OCI-LY7 (cell line): ENCODE measurements at regions not wholly inside any gene's neighbourhood (a gene's known extent, or its start where the extent isn't known, plus 50 kb on each side); places are given as distances from the start of the nearest gene placed in this dataset.

Source experiments
- BruUV-seq: library from RNA; stranded (reverse); fragments of 400-500 nt; replicated peaks from 2 replicates; lab custom pipeline; 2021; lab: Mats Ljungman, UMichigan
- CTCF ChIA-PET: fragments of 300-600 bp; sonication (Branson Sonifier 250); formaldehyde crosslinking; loops from one replicate; lab custom pipeline; 2022; ENCODE audit warnings: antibody characterized with exemption; ENCODE audit not compliant: unreplicated experiment; lab: Charles Lee
- POLR2A ChIA-PET: fragments of 300-600 bp; sonication (Branson Sonifier 250); formaldehyde crosslinking; loops from one replicate; lab custom pipeline; 2022; ENCODE audit warnings: antibody characterized with exemption; lab: Charles Lee
- DNase-seq: peaks from one replicate; pipeline ENCODE4 v3.0.0-alpha.2; 2015; ENCODE audit warnings: low spot score
- H2AFZ ChIP-seq: fragments of 200-600 bp; sonication (generic), shearing (Covaris generic); 2 replicates; pipeline ENCODE4 v1.6.1; 2014; ENCODE audit warnings: mild to moderate bottlenecking, antibody characterized with exemption, low read length, moderate library complexity
- H3K27ac ChIP-seq: fragments of 200-600 bp; sonication (generic); 2 replicates; pipeline ENCODE4 v1.5.1; 2014; ENCODE audit warnings: mixed run types, low read depth, mild to moderate bottlenecking, moderate library complexity, low read length, inconsistent platforms; ENCODE audit not compliant: poor library complexity, severe bottlenecking
- H3K36me3 ChIP-seq: fragments of 200-600 bp; sonication (generic); 2 replicates; pipeline ENCODE4 v1.6.1; 2014; ENCODE audit warnings: mild to moderate bottlenecking, antibody characterized with exemption, low read length, moderate library complexity, mixed read lengths; ENCODE audit not compliant: insufficient read depth
- H3K4me1 ChIP-seq: fragments of 200-600 bp; sonication (generic); 2 replicates; pipeline ENCODE4 v1.5.1; 2014; ENCODE audit warnings: mild to moderate bottlenecking, low read length; ENCODE audit not compliant: insufficient read depth, poor library complexity, severe bottlenecking
- H3K4me2 ChIP-seq: fragments of 200-600 bp; sonication (generic); 2 replicates; pipeline ENCODE4 v1.6.1; 2014; ENCODE audit warnings: mild to moderate bottlenecking, low read length
- H3K4me3 ChIP-seq: fragments of 200-600 bp; sonication (generic); 2 replicates; pipeline ENCODE4 v1.5.1; 2014; ENCODE audit warnings: mild to moderate bottlenecking, low read depth, low read length; ENCODE audit not compliant: poor library complexity, severe bottlenecking
- H3K79me2 ChIP-seq: fragments of 200-600 bp; sonication (generic); 2 replicates; pipeline ENCODE4 v1.6.1; 2016; ENCODE audit warnings: low read depth, mild to moderate bottlenecking, low read length, moderate library complexity, mixed read lengths; ENCODE audit not compliant: insufficient read depth
- H3K9me2 ChIP-seq: fragments of 200-600 bp; sonication (generic); 2 replicates; pipeline ENCODE4 v1.6.1; 2016; ENCODE audit warnings: mild to moderate bottlenecking, low read length, mixed read lengths; ENCODE audit not compliant: insufficient read depth
- H3K9me3 ChIP-seq: fragments of 200-600 bp; sonication (generic); 2 replicates; pipeline ENCODE4 v1.6.1; 2014; ENCODE audit warnings: mild to moderate bottlenecking, mixed run types, low read length, mixed read lengths
- H4K20me1 ChIP-seq: fragments of 200-600 bp; sonication (generic); 2 replicates; pipeline ENCODE4 v1.6.1; 2014; ENCODE audit warnings: mild to moderate bottlenecking, antibody characterized with exemption, low read length, moderate library complexity, mixed read lengths; ENCODE audit not compliant: insufficient read depth
- EZH2phosphoT487 ChIP-seq: fragments of 200-600 bp; sonication (generic); IDR thresholded peaks from 2 replicates; pipeline ENCODE4 v1.6.1; 2018; ENCODE audit warnings: low read depth, borderline replicate concordance, mild to moderate bottlenecking, mixed run types, antibody characterized with exemption, low read length, moderate library complexity, mixed read lengths
- intact Hi-C: fragments of 100-400 bp; cut with micrococcal nuclease; formaldehyde crosslinking; loops from one replicate; pipeline ENCODE4 v1.10.0; 2022; ENCODE audit not compliant: unreplicated experiment
- TF ChIP-seq, protein P1 (sequence below): fragments of 200-600 bp; sonication (generic); conservative IDR thresholded peaks from 2 replicates; pipeline ENCODE4 v1.5.1; 2014; ENCODE audit warnings: mild to moderate bottlenecking, antibody characterized with exemption, low read length, moderate library complexity, mixed read lengths

DNA sequence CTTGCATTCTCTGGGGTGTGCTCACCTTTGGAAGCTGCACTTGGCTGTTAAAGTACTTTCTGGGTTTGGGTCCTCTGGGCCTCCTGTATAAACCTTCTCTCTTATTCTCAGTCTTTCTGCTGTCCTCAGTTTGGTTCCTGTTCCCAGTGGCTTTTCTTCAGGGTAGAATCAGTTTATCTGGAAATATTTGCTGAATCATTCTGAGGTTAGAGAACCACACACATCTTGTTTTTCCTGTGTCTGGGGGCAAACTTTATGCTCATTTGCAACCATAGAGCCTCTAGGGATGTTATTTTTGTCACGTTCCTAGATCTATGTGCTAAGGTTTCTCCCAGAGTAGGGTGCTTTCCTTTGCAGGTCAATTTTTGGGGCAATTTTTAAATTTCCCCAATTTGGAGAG lies 224.3 kb upstream of the C11orf87 start:
- Histone ChIP-seq H3K36me3 (no peaks in the 10 kb centered on the region), H3K27ac (no peak overlapping the region), H3K4me2 (no peak overlapping the region), H3K79me2 (no peaks in the 10 kb centered on the region), H2AFZ (no peak overlapping the region), H4K20me1 (no peaks in the 10 kb centered on the region), H3K4me3 (no peak overlapping the region), H3K9me2 (no peaks in the 10 kb centered on the region), H3K4me1 (no peaks in the 10 kb centered on the region), H3K9me3 (no peaks in the 10 kb centered on the region)
- CTCF ChIA-PET, result no interaction called here
- POLR2A ChIA-PET, result no interaction called here
- intact Hi-C loops, result no loop called here
- no peak for DNase-seq
- no TSS peak for BruUV-seq
- no peak for TF ChIP-seq EZH2phosphoT487
- TF ChIP-seq, protein P1, sequence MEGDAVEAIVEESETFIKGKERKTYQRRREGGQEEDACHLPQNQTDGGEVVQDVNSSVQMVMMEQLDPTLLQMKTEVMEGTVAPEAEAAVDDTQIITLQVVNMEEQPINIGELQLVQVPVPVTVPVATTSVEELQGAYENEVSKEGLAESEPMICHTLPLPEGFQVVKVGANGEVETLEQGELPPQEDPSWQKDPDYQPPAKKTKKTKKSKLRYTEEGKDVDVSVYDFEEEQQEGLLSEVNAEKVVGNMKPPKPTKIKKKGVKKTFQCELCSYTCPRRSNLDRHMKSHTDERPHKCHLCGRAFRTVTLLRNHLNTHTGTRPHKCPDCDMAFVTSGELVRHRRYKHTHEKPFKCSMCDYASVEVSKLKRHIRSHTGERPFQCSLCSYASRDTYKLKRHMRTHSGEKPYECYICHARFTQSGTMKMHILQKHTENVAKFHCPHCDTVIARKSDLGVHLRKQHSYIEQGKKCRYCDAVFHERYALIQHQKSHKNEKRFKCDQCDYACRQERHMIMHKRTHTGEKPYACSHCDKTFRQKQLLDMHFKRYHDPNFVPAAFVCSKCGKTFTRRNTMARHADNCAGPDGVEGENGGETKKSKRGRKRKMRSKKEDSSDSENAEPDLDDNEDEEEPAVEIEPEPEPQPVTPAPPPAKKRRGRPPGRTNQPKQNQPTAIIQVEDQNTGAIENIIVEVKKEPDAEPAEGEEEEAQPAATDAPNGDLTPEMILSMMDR, result no peak

GRCh38 chr11:109203176-109203575 lies 218.8 kb upstream of the C11orf87 start:
- BruUV-seq, result no TSS peak
- no peak for DNase-seq
- Histone ChIP-seq H4K20me1 (no peaks in the 10 kb centered on the region), H3K27ac (no peak overlapping the region), H3K36me3 (no peaks in the 10 kb centered on the region), H3K9me3 (no peaks in the 10 kb centered on the region), H3K4me3 (no peak overlapping the region), H2AFZ (no peak overlapping the region), H3K4me2 (no peak overlapping the region), H3K79me2 (no peaks in the 10 kb centered on the region), H3K4me1 (no peaks in the 10 kb centered on the region), H3K9me2 (no peaks in the 10 kb centered on the region)
- intact Hi-C loops, result no loop called here
- no peak for TF ChIP-seq EZH2phosphoT487
- TF ChIP-seq, protein P1, result no peak
- ChIA-PET POLR2A (no interaction called here), CTCF (no interaction called here)

- Histone ChIP-seq H3K4me3 (no peak overlapping the region), H3K79me2 (no peaks in the 10 kb centered on the region), H4K20me1 (no peaks in the 10 kb centered on the region), H2AFZ (no peak overlapping the region), H3K9me2 (no peaks in the 10 kb centered on the region), H3K9me3 (no peaks in the 10 kb centered on the region), H3K36me3 (no peaks in the 10 kb centered on the region), H3K4me2 (no peak overlapping the region), H3K4me1 (no peaks in the 10 kb centered on the region), H3K27ac (no peak overlapping the region)
- no TSS peak for BruUV-seq
- CTCF ChIA-PET, result no interaction called here
- no peak for DNase-seq
- POLR2A ChIA-PET, result interaction anchor here (0.7 kb wide), 2 partner anchors 53 to 58 kb away, joined by 3 read pairs; no protein-coding TSS in a partner anchor
- intact Hi-C loops, result no loop called here
- TF ChIP-seq EZH2phosphoT487, result no peak
- TF ChIP-seq, protein P1, result no peak
These were observed 216.7 kb upstream of the C11orf87 start for GRCh38 chr11:109205312-109205711.
